Ramos (cell line): ENCODE measurements at regions not wholly inside any gene's neighbourhood (a gene's known extent, or its start where the extent isn't known, plus 50 kb on each side); places are given as distances from the start of the nearest gene placed in this dataset.

Experiments used
- in situ Hi-C: fragments of 300-500 bp; cut with MboI; formaldehyde crosslinking; loops from one replicate; pipeline ENCODE4 v1.14.3; 2022; ENCODE audit warnings: low sequenced_read_pairs; ENCODE audit not compliant: unreplicated experiment

DNA sequence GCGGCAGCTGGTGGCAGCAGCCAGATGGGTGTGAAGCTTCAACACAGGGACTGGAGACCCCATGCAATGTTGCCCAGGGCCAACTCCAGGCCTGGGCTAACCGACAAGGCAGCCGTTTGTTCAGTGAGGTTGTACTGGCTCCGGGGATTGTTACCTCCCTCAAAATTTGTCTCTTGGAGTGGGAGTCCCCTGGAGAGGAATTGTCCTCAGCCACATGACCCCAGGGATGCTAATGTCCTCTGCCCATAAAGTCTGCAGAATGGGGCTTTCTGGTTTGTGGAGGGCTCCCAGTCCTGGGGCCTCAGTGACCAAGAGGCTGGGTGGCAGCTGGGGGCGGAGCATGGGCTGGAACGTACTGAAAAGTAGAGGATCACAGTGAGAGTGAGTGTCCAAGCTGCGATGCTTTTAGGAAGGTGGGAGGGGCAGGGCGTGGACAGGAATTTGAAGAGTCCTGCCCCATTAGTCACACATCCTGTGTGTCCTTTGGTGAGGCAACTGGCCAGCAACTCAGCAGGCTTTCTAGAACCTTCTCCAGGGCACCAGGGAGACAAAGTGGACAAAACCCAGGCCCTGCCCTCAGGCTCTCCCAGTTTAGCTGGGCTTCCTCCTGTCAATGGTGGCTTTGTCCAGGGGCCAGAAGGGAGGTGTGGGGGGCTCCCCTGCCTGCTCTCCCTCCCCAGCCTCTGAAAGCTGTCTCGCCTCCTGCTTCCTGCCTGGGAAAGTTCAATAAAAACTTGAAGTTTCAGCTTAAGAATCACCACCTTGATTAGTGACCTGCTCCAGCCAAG lies 114.0 kb downstream of the NSG2 start:
- in situ Hi-C loops = no loop called here

DNA sequence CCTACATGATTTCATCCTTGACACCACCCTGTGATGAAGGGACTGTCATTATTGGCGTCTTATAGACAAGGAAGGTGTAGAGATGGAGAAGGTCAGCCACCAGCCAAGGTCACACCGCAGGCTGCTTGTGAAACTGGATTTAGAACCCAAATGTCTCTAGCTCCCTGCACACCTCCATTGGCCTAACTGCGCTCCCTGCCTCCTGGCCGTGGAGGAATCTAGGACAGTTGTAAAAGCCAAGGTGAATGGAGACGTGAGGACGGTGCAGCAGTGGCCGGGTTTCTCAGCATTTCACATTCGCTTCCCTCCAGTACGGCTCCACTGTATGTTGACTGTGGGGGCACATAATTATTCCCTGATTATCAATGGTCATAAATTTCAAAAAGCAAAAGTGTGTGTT lies 119.9 kb downstream of the NSG2 start:
- in situ Hi-C loops = no loop called here

- in situ Hi-C loops = no loop called here
Measured at GRCh38 chr5:174166231-174167079, 120.9 kb downstream of the NSG2 start.

DNA sequence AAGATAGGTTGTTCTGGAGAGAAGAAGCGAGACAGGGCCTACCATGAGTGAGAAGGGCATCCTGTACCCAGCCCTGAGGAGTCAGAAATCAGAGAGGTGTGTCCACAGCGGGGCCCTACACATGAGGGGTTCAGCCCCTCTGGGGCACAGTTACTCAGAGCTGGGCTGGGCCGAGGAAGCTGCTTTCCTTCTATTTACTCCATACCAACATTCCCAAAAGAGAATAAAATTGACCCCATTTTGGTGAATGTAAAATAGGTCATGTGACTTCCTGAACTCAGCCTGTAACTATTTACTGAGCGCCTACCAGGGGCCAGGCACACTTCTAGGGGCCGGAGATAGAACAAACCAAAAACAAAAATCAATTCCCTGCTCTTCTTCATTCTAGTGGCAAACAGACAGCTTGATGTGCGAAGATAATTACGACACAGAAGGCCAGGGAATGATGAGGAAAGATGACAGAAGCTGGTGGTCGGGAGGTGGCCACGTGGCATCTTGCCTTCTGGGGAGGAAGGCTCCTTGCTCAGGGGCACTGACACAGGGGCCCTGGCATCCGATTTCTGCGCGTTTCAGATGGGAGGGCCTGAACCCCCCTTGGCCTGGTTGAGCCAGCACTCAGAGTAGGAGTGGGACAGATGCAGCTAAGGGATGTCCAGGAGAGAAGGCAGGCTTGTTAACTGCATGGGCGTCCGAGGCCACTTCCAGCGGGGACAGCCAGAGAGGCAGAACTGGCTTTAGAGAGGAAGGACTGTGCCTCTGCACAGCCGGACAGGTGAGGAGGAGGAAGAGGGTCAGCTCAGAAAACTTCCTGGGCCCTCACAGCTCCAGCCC lies 121.8 kb downstream of the NSG2 start:
- in situ Hi-C loops = no loop called here

DNA sequence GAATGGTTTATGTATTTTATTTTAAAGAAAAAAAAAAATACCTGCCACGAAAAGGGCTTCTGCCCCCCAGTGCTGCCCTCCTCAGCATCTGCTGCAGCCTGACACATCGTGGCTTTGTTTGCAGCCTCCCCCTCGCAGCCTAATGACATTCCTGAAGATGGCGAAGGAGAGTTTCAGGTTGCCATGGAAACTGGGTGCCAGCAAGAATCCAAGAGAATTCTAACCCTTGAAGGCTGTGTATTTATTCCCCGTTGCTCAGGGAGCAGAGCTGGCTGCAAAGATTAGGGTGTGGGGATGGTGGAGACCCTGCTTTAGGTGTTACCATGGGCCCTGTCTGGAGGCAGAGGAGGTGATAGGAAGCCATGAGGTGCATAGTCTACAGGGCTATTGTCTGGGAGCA lies 126.6 kb downstream of the NSG2 start:
- in situ Hi-C loops = no loop called here

- in situ Hi-C loops = no loop called here
Measured at GRCh38 chr5:174172566-174172965, 127.1 kb downstream of the NSG2 start.

- in situ Hi-C loops = no loop called here
Measured at GRCh38 chr5:174173766-174174165, 128.3 kb downstream of the NSG2 start.

GRCh38 chr5:174175716-174176268 lies 130.3 kb downstream of the NSG2 start:
- in situ Hi-C loops = no loop called here

- in situ Hi-C loops = no loop called here
Measured at GRCh38 chr5:174176511-174176910, 131.0 kb downstream of the NSG2 start.

- in situ Hi-C loops = no loop called here
Measured at GRCh38 chr5:174177531-174177930, 132.0 kb downstream of the NSG2 start.

GRCh38 chr5:174177976-174178605 lies 132.6 kb downstream of the NSG2 start:
- in situ Hi-C loops = no loop called here

- in situ Hi-C loops = no loop called here
Measured at GRCh38 chr5:174180639-174181038, 135.1 kb downstream of the NSG2 start.

DNA sequence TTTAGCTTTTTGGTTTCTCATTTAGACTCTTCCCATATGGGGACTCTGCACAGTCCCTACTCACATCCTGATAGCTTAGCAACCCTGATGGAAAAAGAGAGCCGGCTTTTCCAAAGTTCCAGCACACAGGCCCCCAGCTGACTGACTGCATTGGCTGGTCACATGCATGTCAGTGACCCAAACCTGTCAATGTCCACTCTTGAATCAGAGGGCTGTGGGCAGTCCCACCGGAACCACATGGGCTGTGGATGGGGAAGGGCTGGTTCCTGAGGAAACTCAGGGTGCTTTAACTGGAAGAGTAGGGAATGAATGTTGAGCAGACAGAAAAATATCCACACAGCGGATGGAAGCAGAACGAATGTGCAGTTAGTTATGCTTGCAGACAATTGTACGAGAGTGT lies 136.6 kb downstream of the NSG2 start:
- in situ Hi-C loops = no loop called here

GRCh38 chr5:174183701-174184100 lies 138.2 kb downstream of the NSG2 start:
- in situ Hi-C loops = no loop called here

DNA sequence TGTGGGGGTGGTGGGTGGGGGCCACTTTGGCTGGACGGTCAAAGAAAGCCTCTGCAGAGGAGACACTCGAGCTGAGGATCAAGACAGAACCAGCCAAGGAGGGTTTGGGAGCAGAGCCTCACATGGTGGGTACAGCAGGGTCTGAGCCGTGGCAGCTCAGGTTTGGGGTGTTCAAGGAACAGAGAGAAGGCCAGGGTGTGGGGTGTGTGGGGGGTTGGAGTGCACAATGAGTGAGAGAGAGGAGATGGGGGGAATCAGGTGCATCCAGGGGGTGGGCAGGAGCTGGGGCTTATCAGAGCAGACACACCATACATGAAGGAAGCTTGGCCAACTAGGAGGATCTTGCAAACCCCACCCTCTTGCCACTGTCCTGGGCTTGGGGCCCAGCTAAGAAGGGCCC lies 140.0 kb downstream of the NSG2 start:
- in situ Hi-C loops = no loop called here

DNA sequence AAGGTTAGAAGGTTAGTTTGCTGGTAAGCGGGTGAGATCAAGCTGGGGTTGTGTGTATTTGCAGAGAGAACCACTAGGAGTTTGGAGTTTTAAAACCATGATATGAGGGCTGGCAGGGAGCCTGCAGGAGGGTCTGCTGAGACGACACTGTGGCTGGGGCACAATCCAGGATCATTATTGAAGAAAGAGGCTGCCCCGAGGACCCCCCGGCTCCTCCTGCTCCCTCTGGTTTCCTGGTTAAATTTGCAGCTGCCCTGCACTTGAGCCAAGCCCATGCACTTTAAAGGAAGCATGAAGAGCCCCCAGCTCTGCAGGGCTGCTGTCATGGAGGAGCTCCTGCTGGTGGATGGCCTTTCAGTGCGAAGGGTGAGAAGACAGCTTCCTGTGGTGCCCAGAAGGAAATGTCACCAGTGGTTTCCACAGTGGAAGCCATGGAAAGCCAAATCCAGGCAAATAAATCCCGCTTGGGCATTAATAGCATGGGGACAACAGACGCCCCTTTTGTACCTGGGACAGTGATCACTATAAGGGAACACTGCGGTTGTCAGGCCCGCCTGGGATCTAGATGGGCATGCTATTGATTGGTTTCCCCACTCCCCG lies 140.7 kb downstream of the NSG2 start:
- in situ Hi-C loops = no loop called here

- in situ Hi-C loops = no loop called here
Measured at GRCh38 chr5:174187001-174187400, 141.5 kb downstream of the NSG2 start.

DNA sequence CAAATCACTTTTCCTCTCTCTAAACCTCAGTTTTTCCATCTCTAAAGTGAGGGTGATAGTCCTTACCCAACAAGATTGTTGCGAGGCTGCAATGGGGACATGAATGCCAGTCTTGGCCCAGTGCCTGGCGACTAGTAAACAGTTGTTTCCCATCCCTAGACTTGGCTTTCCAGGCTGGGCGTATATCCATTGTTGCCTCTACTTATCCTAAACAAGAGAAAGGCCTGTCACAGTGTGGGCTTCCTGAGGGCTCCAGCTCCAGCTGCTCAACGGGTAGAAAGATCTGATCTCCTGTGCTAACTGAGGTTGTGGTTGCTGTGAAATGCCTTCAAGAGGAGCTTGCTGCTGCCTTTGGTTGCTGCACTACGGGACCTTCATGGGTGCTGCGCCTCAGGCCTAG lies 142.0 kb downstream of the NSG2 start:
- in situ Hi-C loops = no loop called here

- in situ Hi-C loops = no loop called here
Measured at GRCh38 chr5:174188295-174188694, 142.8 kb downstream of the NSG2 start.
